ENCODE measurements at regions not wholly inside any gene's neighbourhood (a gene's known extent, or its start where the extent isn't known, plus 50 kb on each side); places are given as distances from the start of the nearest gene placed in this dataset.

DNA sequence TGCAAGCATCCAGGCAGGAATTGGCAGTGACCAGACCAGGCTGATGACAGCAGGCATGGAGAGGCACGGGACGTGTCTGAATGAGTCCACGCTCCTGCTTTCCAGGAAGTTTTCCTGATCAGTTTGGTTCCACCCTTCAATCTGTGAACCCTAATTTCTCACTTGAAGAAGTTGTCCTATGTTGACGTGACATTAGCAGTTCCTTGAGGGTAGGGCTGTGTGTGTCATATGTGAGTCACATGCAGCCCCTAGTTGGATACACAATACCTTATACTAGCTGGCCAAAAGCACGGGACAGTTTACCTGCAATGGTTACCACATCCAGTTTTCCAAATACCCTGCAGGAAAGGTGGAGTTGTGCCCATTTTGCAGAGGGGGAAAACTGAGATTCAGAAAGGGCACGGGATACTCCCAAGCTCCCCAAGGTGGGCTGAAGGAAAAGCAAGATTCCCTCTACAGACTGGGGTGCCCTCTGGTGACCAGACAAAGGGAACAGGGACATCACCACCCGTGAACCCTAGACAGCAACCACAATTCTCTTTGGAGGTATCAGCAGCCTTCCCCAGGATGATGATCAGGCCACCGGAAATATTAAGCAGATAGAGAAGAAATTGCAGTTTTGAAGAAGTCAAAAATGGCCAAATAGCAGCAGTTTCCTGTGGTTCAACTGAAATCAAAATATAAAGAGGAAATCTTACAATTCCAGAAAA, 194.5 kb downstream of the PHETA1 start:
- TF ChIP-seq ZNF274 (IDR thresholded peaks at IDR 0.05; ENCODE audit: low read depth, low read length): no peak
- no peak for TF ChIP-seq YY1 (IDR thresholded peaks at IDR 0.05; ENCODE audit: insufficient read depth, insufficient read length)
